ENCODE measurements at regions not wholly inside any gene's neighbourhood (a gene's known extent, or its start where the extent isn't known, plus 50 kb on each side); places are given as distances from the start of the nearest gene placed in this dataset.
"Not testable (repeated sequence)": the region's sequence is repeated elsewhere in the genome, so short reads cannot be mapped to it uniquely, and the experiment has no call there.

GRCh38 chr4:19216476-19216875, 1035.2 kb upstream of the SLIT2 start:
- no peak overlapping the region for H3K4me3 Mint-ChIP-seq
- H3K27me3 Mint-ChIP-seq (ENCODE audit: low read depth): no peaks in the 10 kb centered on the region
- no peak overlapping the region for H3K27ac Mint-ChIP-seq (ENCODE audit: unreplicated experiment)
- peaks cover 2% of the 10 kb centered on the region for H3K36me3 Mint-ChIP-seq (ENCODE audit: low read depth)
- no peak for TF ChIP-seq CTCF (conservative IDR thresholded peaks at IDR 0.05)
- peaks cover 6% of the 10 kb centered on the region for H3K9me3 Mint-ChIP-seq
- H3K4me1 Mint-ChIP-seq: peaks cover 33% of the 10 kb centered on the region
- no peak for DNase-seq (ENCODE audit: low read depth, low spot score)

- H3K27me3 Mint-ChIP-seq (ENCODE audit: low read depth): no peaks in the 10 kb centered on the region
- TF ChIP-seq CTCF (conservative IDR thresholded peaks at IDR 0.05): no peak
- no peak overlapping the region for H3K4me3 Mint-ChIP-seq
- peaks cover 36% of the 10 kb centered on the region for H3K4me1 Mint-ChIP-seq
- no peak overlapping the region for H3K27ac Mint-ChIP-seq (ENCODE audit: unreplicated experiment)
- H3K9me3 Mint-ChIP-seq: peaks cover 11% of the 10 kb centered on the region
- peaks cover 5% of the 10 kb centered on the region for H3K36me3 Mint-ChIP-seq (ENCODE audit: low read depth)
- DNase-seq (ENCODE audit: low read depth, low spot score): no peak
Measured at GRCh38 chr4:19214591-19215186, 1037.0 kb upstream of the SLIT2 start.

GRCh38 chr4:19213388-19213787, 1038.3 kb upstream of the SLIT2 start:
- Mint-ChIP-seq H3K27me3 (ENCODE audit: low read depth) (no peaks in the 10 kb centered on the region), H3K4me1 (peaks cover 31% of the 10 kb centered on the region), H3K9me3 (peaks cover 8% of the 10 kb centered on the region), H3K36me3 (ENCODE audit: low read depth) (peaks cover 7% of the 10 kb centered on the region), H3K27ac (ENCODE audit: unreplicated experiment) (peak overlapping the region; percentile 23), H3K4me3 (no peak overlapping the region)
- no peak for TF ChIP-seq CTCF (conservative IDR thresholded peaks at IDR 0.05)
- DNase-seq (ENCODE audit: low read depth, low spot score): no peak

GRCh38 chr4:19205853-19206252, 1045.9 kb upstream of the SLIT2 start:
- no peak for TF ChIP-seq CTCF (conservative IDR thresholded peaks at IDR 0.05)
- no peaks in the 10 kb centered on the region for H3K4me1 Mint-ChIP-seq
- H3K9me3 Mint-ChIP-seq: peaks cover 5% of the 10 kb centered on the region
- no peak for DNase-seq (ENCODE audit: low read depth, low spot score)
- no peak overlapping the region for H3K27ac Mint-ChIP-seq (ENCODE audit: unreplicated experiment)
- H3K36me3 Mint-ChIP-seq (ENCODE audit: low read depth): peaks cover 7% of the 10 kb centered on the region
- H3K4me3 Mint-ChIP-seq: no peak overlapping the region
- no peaks in the 10 kb centered on the region for H3K27me3 Mint-ChIP-seq (ENCODE audit: low read depth)

- not testable (repeated sequence) for DNase-seq (ENCODE audit: low read depth, low spot score); H3K9me3 Mint-ChIP-seq; H3K4me3 Mint-ChIP-seq; H3K27ac Mint-ChIP-seq (ENCODE audit: unreplicated experiment); H3K27me3 Mint-ChIP-seq (ENCODE audit: low read depth); H3K36me3 Mint-ChIP-seq (ENCODE audit: low read depth)
- H3K4me1 Mint-ChIP-seq: peaks cover 20% of the 10 kb centered on the region
Measured at GRCh38 chr4:19197838-19198237, 1053.9 kb upstream of the SLIT2 start.

- Mint-ChIP-seq H3K9me3 (no peaks in the 10 kb centered on the region), H3K27me3 (ENCODE audit: low read depth) (no peaks in the 10 kb centered on the region), H3K4me3 (no peak overlapping the region), H3K4me1 (peaks cover 29% of the 10 kb centered on the region), H3K36me3 (ENCODE audit: low read depth) (no peaks in the 10 kb centered on the region), H3K27ac (ENCODE audit: unreplicated experiment) (peak overlapping the region; percentile 60)
- TF ChIP-seq CTCF (conservative IDR thresholded peaks at IDR 0.05): no peak
- DNase-seq (ENCODE audit: low read depth, low spot score): no peak
Measured at GRCh38 chr4:19195696-19196095, 1056.0 kb upstream of the SLIT2 start.
